Amygdala (tissue), 56 donors: ENCODE measurements at regions not wholly inside any gene's neighbourhood (a gene's known extent, or its start where the extent isn't known, plus 50 kb on each side); places are given as distances from the start of the nearest gene placed in this dataset.

Experiments
- DNase-seq, 56 donors: peaks; one replicate each; lab custom pipeline; 2025; lab: John Stamatoyannopoulos, UW

DNA sequence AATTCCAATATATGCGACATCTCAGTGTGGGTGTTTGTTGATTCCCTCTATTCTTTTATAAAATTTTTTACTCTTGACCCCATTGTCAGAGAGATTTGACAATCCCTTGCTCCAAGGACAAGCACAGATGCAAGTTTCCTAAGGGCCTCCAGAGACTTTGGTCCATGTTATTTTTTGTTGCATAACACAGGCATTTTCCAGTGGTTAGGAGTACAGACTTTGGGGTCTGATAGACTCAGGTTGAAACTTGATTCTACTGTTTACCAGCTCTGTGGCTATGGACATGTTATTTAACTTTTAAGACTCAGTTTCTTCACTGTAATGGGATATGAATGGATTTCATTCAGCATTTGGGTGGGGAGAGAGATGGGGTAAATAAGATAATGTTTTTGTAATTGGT lies 361.3 kb downstream of the ENC1 start:
- DNase-seq = no peak

DNA sequence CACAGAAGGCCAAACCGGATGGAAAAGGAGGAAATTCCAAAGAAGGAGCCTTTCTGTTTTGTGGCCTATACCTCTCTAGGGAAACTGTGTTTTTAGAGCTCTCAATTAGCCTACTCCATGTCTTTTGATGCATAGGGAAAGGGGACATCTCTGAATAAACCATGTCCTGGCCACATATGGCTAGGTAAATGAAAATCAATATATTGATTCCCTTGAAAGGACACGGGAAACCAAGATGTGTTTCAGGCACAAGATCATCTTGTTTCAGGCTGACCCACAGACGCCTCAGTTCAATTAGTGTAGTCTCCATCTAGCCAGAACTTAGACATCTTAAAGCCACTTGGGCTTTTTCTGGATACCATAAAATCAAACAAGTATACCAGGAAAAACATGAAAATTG lies 363.1 kb downstream of the ENC1 start:
- no peak for DNase-seq

DNA sequence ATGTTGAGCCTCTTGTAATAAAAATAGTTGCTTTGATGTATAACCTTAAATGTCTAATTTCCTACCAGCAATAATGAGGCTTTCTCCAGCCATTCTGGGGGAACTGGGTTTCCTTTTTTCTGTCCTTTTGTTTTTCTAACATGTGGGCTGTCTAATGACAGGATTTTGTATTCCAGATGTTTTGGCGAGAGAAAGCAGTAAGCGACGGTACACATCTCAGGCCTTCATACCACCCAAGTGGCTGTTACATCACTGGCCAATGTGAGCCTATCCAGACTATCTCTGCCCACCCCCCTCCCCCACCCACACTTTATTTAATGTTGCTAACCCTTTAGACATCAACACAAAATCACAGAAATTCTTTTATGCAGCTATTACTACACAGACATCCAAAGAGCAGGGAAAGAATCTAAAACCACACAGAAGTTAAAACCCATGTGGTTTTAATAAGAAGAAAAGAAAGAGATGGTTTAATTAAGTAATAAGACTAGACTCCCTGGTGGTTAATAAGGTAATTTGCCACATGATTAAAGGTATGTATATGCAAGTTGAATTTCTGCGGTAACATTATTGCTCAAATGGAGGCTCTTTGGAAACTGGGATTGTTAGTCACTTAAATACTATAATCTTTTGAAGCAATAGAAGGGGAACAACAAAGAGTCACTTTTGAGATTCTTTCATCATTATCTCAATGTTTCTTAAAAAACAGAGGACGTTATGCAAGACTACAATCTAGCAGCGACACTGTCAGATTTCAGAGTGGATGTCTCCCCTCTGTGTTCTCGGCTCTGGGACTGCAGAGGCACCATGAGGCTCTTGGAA lies 365.1 kb downstream of the ENC1 start:
- DNase-seq = no peak

- no peak for DNase-seq
Observed at GRCh38 chr5:74274326-74274725, 366.2 kb downstream of the ENC1 start.

- no peak for DNase-seq
Observed at GRCh38 chr5:74272831-74273451, 367.6 kb downstream of the ENC1 start.

DNA sequence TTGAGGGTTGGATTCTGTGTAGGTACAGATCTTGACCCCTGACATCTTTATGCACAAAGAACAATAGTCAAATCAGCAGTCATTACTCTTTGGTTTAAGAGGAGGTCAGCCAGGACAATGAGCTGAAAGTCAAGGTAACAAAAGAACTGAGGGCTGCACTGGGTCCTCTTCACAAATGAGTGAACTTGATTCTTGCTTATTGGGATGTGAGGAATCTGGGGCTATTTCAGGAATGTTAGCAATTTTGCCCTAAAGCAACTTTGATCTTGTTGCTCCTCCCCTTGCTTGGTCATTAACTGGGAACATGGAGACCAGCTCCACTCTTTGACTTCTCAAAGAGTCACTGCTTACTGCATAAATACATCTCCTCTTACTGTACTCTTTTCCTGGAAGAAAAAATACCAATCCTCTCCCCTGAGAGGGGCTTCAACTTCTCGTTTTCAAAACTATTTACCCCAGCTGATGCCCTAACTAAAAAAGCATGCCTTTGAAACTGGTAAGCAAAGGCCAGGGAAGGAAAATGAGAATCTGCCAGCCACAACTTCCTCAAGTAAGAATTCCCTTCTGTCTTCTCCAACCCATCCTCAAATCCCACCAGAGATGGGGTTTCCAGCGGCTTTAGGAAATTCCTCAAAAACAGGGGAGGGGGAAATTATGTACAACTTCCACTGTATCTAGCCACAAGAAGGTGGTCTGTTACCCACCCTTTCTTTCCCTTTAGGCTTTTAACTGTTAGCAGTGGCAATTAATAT lies 368.3 kb downstream of the ENC1 start:
- DNase-seq = no peak

GRCh38 chr5:74268297-74268696 lies 372.2 kb downstream of the ENC1 start:
- DNase-seq = no peak

GRCh38 chr5:74266836-74267235 lies 373.7 kb downstream of the ENC1 start:
- no peak for DNase-seq

DNA sequence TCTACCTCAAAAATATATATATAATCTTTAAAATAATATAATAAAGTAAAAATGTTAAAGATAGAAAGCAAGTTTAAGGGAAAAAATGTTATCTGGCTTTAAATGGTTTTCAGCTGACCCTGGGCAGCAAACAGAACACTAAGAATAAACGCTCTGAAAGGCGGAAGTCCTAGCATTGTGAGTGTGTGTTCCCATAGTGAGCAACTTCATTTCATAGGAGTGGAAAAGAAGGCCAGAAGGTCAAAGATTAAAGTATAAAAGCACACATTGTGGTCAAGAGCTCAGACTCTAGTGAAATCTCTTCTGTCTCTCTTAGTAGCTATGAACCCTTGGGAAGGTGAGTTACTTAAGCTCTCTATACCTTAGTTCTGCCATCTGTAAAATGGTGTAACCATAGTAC lies 374.4 kb downstream of the ENC1 start:
- no peak for DNase-seq

DNA sequence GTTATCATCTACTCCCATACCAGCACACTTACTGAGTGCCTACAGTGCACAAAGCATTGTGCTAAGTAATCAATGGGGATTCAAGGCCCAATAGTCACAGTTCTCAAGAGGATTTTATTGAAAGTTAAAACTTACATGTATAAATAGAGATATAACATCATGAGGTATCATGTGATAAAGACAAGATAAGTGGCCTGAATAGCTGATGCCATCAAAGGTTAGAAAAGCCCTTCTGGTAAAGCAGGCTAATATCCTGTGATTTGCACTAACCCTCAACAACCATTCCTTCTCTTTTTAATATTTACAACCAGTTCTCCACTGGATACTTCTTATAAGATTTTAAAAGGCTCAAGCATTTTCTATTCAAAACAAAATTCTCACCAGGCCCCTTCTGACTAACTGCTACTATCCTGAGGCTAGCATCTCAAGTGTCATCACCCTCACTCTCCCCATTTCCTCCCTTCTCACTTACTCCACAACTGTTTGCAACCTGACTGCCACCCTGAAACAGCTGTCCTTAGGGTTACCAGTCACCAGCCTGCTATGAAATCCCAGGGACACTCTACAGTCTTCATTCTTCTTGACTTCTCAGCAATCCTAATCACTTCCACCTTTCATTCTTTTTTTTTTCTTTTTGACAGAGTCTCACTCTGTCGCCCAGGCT lies 377.9 kb downstream of the ENC1 start:
- no peak for DNase-seq

DNA sequence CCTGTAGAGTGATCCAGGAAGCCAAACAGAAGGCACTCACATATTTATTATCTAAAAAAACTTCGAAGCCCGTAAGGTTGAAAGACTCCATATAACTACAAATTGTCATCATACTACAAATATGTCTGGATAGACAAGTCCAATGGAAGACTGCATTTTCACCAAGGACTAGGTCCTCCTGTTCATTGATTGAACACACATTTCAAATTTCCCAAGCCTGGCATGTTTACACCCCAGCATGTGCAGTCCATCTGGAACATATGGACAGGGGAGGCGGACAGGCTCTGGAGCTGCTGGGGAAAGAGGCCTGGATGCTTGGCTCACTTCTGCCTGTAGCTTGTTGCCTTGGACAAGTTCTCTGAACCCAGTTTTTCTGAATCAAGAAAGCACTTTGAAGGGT lies 378.7 kb downstream of the ENC1 start:
- DNase-seq = no peak

DNA sequence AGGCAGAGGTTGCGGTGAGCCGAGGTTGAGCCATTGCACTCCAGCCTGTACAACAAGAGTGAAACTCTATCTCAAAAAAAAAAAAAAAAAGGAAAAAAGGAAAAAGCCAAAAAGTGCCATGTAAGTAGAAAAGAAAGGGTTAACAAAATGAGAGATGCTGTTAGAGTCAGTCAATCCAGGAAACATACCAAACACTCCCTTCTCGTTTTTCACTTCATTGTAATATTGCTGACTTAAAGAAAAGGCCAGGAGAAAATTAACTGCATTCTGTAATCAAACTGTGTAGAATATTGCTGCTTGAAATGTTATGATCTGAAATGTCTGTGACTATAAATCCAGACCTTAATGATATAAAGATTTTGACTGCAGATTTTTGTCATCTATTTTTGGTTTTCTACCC lies 379.1 kb downstream of the ENC1 start:
- no peak for DNase-seq

DNA sequence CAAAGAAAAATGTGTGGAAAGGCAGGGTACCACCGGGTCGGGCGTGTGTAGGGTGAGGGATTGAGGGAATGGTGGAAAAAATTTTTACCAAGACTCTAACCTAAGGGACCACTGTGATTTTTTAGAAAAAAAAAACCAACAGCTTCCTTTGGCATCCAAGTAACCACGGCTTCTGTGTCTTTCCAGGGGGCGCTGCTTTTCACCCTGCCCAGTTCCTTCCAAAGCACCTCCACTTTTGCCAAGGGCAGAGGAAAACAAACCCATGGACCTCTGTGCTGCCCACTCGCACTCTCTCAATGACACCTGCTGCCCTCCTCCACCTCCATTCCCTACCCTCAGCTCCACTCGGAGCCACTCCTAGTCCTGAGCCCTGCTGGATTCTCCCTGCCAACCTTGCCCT lies 381.0 kb downstream of the ENC1 start:
- no peak for DNase-seq

DNA sequence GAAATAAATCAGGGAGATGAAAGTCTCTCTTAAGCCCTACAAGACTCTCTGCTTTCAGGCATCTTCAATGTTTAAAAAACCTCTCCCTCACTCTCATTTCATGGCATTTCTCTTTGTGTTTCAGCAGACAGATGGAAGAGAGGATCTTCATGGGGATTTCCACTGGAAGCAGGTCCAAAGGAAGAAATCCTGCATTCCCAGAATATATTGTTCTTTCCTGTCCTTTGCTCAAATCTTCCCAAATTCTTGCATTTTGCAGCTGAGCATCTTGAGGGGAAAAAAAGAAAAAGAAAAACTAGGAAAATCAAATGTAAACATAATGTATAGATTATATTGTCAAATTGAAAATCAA lies 382.2 kb downstream of the ENC1 start:
- DNase-seq = no peak

GRCh38 chr5:74257645-74258313 lies 382.7 kb downstream of the ENC1 start:
- DNase-seq = no peak

GRCh38 chr5:74257060-74257527 lies 383.4 kb downstream of the ENC1 start:
- no peak for DNase-seq

DNA sequence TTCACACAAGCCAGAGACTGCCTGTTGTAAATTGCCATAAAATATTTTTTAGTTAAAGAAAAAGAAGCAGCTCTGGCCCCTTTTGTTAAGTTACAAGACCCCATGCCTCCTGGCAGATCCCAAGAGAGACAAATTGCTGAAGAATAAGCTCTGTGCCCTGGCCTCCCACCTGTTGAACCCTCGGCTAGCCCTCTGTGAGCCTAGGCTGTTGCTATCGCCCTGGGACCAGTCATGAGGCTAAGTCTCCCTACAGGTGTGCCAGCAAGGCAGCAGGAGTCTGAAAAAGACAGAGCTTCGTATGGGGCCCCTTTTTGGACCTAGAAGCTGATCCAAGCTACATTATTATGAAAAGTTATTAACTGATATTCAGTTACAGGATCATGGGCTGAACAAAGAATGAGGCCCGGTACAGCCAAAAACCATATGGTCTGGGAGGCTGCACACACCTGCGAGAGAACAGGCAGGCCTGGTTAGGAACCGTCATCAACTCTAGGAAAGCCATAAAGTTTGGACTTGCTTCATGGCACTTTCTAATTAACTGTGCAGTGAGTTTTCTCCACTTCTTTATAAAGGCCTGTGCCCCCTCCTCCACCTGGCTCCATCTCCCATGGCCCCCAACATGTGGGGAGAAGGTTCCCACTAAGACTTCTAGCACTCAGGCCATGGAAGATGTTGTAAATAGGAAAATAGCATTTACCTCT lies 384.7 kb downstream of the ENC1 start:
- no peak for DNase-seq

DNA sequence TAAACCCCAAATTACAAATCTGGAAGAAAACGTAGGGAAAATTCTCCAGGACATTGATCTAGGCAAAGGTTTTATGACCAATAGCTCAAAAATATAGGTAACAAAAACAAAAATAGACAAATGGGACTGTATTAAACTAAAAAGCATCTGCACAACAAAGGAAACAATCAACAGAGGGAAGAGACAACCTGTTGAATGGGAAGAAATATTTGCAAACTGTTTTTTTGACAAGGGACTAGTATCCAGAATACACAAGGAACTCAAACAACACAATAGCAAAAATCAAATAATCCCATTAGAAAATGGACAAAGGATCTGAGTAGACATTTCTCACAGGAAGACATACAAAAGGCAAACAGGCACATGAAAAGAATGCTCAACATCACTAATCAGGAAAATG lies 386.3 kb downstream of the ENC1 start:
- DNase-seq = no peak

GRCh38 chr5:74252044-74252443 lies 388.5 kb downstream of the ENC1 start:
- no peak for DNase-seq
